ENCODE measurements at regions not wholly inside any gene's neighbourhood (a gene's known extent, or its start where the extent isn't known, plus 50 kb on each side); places are given as distances from the start of the nearest gene placed in this dataset.
"Not testable (repeated sequence)": the region's sequence is repeated elsewhere in the genome, so short reads cannot be mapped to it uniquely, and the experiment has no call there.

- no peak for DNase-seq (ENCODE audit: low read depth)
Measured at GRCh38 chr13:110008816-110009215, 222.4 kb upstream of the IRS2 start.

GRCh38 chr13:110006304-110006703 is 219.9 kb upstream of the IRS2 start:
- DNase-seq (ENCODE audit: low read depth): peak; percentile 81

GRCh38 chr13:110005563-110005962 is 219.2 kb upstream of the IRS2 start:
- no peak for DNase-seq (ENCODE audit: low read depth)

GRCh38 chr13:110004814-110005213 is 218.4 kb upstream of the IRS2 start:
- DNase-seq (ENCODE audit: low read depth): no peak

GRCh38 chr13:110001670-110002275 is 215.4 kb upstream of the IRS2 start:
- peak; percentile 92 for DNase-seq (ENCODE audit: low read depth)

- DNase-seq (ENCODE audit: low read depth): peak; percentile 45
Measured at GRCh38 chr13:110000534-110001345, 214.4 kb upstream of the IRS2 start.

GRCh38 chr13:109999659-110000533 is 213.5 kb upstream of the IRS2 start:
- no peak for DNase-seq (ENCODE audit: low read depth)

GRCh38 chr13:109998684-109999533 is 212.5 kb upstream of the IRS2 start:
- peak; percentile 99 for DNase-seq (ENCODE audit: low read depth)

GRCh38 chr13:109998037-109998436 is 211.7 kb upstream of the IRS2 start:
- DNase-seq (ENCODE audit: low read depth): no peak

GRCh38 chr13:109997056-109997595 is 210.7 kb upstream of the IRS2 start:
- DNase-seq (ENCODE audit: low read depth): not testable (repeated sequence)

GRCh38 chr13:109996404-109996960 is 210.1 kb upstream of the IRS2 start:
- no peak for DNase-seq (ENCODE audit: low read depth)

GRCh38 chr13:109995578-109995977 is 209.2 kb upstream of the IRS2 start:
- no peak for DNase-seq (ENCODE audit: low read depth)

- DNase-seq (ENCODE audit: low read depth): no peak
Measured at GRCh38 chr13:109990296-109990695, 203.9 kb upstream of the IRS2 start.

- DNase-seq (ENCODE audit: low read depth): peak; percentile 70
Measured at GRCh38 chr13:109989686-109990085, 203.3 kb upstream of the IRS2 start.

- DNase-seq (ENCODE audit: low read depth): peak; percentile 88
Measured at GRCh38 chr13:109989155-109989554, 202.8 kb upstream of the IRS2 start.

GRCh38 chr13:109986851-109987250 is 200.5 kb upstream of the IRS2 start:
- no peak for DNase-seq (ENCODE audit: low read depth)

- DNase-seq (ENCODE audit: low read depth): peak; percentile 74
Measured at GRCh38 chr13:109985871-109986450, 199.6 kb upstream of the IRS2 start.

- no peak for DNase-seq (ENCODE audit: low read depth)
Measured at GRCh38 chr13:109983447-109983846, 197.1 kb upstream of the IRS2 start.

- no peak for DNase-seq (ENCODE audit: low read depth)
Measured at GRCh38 chr13:109981000-109981399, 194.6 kb upstream of the IRS2 start.

GRCh38 chr13:109979676-109980075 is 193.3 kb upstream of the IRS2 start:
- DNase-seq (ENCODE audit: low read depth): not testable (repeated sequence)

GRCh38 chr13:109979228-109979627 is 192.8 kb upstream of the IRS2 start:
- DNase-seq (ENCODE audit: low read depth): no peak
